HG02588 (cell line): ENCODE measurements at regions not wholly inside any gene's neighbourhood (a gene's known extent, or its start where the extent isn't known, plus 50 kb on each side); places are given as distances from the start of the nearest gene placed in this dataset.
A peak's percentile ranks its signal among the peaks of the same experiment; 100 is the strongest.

ENCODE experiments used
- ATAC-seq: cut with Tn5 transposase; IDR thresholded peaks from one replicate; pipeline ENCODE4 v1.9.1; 2021; ENCODE audit warnings: mild to moderate bottlenecking, moderate library complexity; ENCODE audit not compliant: unreplicated experiment

DNA sequence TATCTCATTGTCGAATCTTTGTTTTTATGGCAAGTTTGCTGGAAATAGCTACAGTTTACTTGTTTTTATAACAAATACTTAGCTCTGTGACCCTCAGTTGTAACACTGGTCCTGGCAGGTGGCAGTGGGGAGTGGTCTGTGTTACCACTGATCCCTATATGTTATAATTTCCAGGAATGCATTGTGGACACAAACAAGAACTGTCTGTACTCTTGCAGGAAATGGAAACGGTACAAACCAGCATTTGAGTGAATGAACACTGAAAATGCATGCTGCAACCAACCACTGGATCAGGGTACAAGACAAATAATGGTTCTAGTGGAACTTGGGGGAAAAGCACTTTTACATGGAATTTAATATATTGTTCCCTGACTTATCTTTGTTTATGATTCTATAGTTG lies 66.5 kb upstream of the PJA2 start:
- no peak for ATAC-seq

DNA sequence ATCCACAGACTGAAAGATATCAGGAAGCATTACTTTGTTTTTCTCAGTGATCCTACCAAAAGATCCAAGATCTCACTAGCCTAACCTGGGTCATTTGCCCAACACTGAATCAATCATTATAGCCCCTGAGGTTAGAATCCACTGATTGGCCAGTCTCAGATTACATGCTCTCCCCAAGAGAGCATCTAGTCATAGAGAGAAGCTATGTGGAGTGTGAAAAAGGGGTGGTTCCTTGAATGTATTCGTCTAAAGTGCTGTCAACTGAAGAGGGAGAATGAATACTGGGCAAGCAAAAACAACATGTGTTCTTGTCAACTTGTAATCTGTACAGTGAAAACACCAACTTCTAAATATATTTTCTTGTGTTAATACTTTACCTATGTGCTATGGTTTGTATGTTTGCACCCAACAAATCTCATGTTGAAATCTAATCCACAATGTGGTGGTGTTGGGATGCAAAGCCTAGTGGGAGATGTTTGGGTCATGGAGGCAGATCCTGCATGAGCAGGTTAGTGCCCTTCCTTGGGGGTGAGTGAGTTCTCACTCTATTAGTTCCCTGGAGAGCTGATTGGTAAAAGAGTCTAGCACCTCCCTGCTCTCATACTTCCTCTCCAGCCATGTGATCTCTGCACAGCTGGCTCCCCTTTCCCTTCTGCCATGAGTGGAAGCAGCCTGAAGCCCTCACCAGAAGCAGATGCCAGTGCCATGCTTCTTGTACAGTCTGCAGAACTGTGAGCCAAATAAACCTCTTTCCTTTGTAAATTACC lies 60.3 kb upstream of the PJA2 start:
- no peak for ATAC-seq

DNA sequence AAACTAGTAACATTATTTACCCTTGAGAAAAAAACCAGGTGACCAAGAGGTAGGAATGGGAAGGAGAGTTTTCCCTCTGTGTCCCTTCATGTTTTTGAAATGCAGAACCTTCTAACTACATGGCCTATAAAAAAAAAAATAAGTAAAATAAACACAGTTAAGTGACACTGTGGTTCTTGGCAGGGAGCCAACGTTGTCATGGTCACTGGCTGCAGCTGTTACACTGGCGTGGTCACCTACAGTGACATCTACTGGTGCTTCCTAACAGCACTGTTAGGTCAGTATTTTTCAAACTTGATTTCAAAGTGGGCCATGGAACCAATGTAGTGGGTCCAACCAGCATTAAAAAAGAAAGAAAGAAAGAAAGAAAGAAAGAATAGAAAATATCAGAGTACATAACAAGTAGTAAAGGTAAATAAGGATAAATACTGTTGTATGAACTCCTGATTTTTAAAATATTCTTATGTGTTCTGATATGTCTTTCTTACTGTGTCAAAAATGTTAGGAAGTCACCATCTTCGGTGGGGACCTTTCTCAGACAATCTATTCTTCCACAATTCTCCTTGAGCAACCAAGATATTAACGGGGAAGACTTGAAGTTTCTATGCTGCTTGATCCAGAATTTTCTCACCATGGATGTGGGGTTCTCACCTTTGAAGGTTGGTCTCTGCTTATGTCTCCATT lies 59.1 kb upstream of the PJA2 start:
- ATAC-seq: peak; percentile 96

DNA sequence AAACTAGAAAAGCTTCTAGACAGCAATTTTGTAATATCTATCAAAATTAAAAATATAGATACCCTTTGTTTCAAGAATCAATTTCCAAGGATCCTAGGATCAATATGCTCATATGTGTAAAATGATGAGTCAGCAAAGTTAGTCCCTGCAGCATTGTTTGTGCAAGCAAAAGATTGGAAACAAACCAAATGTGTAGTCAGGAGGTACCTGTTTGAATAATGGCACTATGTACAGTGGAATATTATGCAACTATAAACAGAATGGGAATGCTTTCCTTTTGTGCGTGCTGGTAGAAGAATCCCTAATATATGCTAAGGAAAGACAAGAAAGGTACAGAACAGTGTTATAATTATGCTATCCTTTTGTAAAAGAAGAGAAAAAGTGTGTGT lies 58.5 kb upstream of the PJA2 start:
- no peak for ATAC-seq

DNA sequence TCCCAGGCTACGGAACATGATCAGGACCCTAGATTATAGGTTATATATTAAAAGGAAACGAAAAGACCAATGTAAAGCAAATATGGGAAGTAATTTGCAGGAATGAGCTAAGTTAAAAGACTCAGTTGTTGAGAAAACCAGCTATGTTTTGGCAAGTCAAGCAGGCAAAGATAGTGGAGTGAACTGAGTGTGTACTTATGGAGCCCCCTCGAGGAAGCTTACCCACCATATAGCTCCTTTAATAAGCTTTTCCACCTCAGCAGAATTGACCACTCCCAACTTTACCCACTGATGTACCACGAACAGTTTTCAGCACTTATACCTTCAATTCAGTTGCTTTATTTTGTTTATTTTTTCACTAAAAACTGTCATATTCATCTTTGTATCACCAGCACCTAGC lies 57.3 kb upstream of the PJA2 start:
- ATAC-seq: no peak
